ENCODE measurements at regions not wholly inside any gene's neighbourhood (a gene's known extent, or its start where the extent isn't known, plus 50 kb on each side); places are given as distances from the start of the nearest gene placed in this dataset.

- no peaks in the 10 kb centered on the region for H3K36me3 ChIP-seq (ENCODE audit: control insufficient read depth, insufficient read depth, low read length)
- H3K9me3 ChIP-seq (ENCODE audit: control insufficient read depth, insufficient read depth, low read length) = no peaks in the 10 kb centered on the region
- no peaks in the 10 kb centered on the region for H3K27me3 ChIP-seq (ENCODE audit: control insufficient read depth, insufficient read depth, low read length)
- no peak overlapping the region for H3K4me3 ChIP-seq (ENCODE audit: low read depth, low read length)
- H3K9ac ChIP-seq (ENCODE audit: low read depth, low read length) = no peak overlapping the region
- H3K4me1 ChIP-seq (ENCODE audit: control insufficient read depth, insufficient read depth, low read length) = no peaks in the 10 kb centered on the region
Observed at GRCh38 chr3:159025733-159026132, 223.9 kb downstream of the MFSD1 start.

GRCh38 chr3:159026510-159026909 lies 224.7 kb downstream of the MFSD1 start:
- H3K4me1 ChIP-seq (ENCODE audit: control insufficient read depth, insufficient read depth, low read length) = no peaks in the 10 kb centered on the region
- no peaks in the 10 kb centered on the region for H3K9me3 ChIP-seq (ENCODE audit: control insufficient read depth, insufficient read depth, low read length)
- H3K9ac ChIP-seq (ENCODE audit: low read depth, low read length) = no peak overlapping the region
- H3K36me3 ChIP-seq (ENCODE audit: control insufficient read depth, insufficient read depth, low read length) = no peaks in the 10 kb centered on the region
- no peaks in the 10 kb centered on the region for H3K27me3 ChIP-seq (ENCODE audit: control insufficient read depth, insufficient read depth, low read length)
- H3K4me3 ChIP-seq (ENCODE audit: low read depth, low read length) = no peak overlapping the region

GRCh38 chr3:159028706-159029105 lies 226.9 kb downstream of the MFSD1 start:
- Histone ChIP-seq H3K4me1 (ENCODE audit: control insufficient read depth, insufficient read depth, low read length) (no peaks in the 10 kb centered on the region), H3K9me3 (ENCODE audit: control insufficient read depth, insufficient read depth, low read length) (no peaks in the 10 kb centered on the region), H3K36me3 (ENCODE audit: control insufficient read depth, insufficient read depth, low read length) (no peaks in the 10 kb centered on the region), H3K4me3 (ENCODE audit: low read depth, low read length) (no peak overlapping the region), H3K9ac (ENCODE audit: low read depth, low read length) (no peak overlapping the region), H3K27me3 (ENCODE audit: control insufficient read depth, insufficient read depth, low read length) (no peaks in the 10 kb centered on the region)

GRCh38 chr3:159029306-159030026 lies 227.6 kb downstream of the MFSD1 start:
- no peak overlapping the region for H3K9ac ChIP-seq (ENCODE audit: low read depth, low read length)
- H3K9me3 ChIP-seq (ENCODE audit: control insufficient read depth, insufficient read depth, low read length) = no peaks in the 10 kb centered on the region
- H3K36me3 ChIP-seq (ENCODE audit: control insufficient read depth, insufficient read depth, low read length) = no peaks in the 10 kb centered on the region
- no peaks in the 10 kb centered on the region for H3K4me1 ChIP-seq (ENCODE audit: control insufficient read depth, insufficient read depth, low read length)
- H3K27me3 ChIP-seq (ENCODE audit: control insufficient read depth, insufficient read depth, low read length) = no peaks in the 10 kb centered on the region
- H3K4me3 ChIP-seq (ENCODE audit: low read depth, low read length) = no peak overlapping the region

- Histone ChIP-seq H3K9ac (ENCODE audit: low read depth, low read length) (no peak overlapping the region), H3K4me3 (ENCODE audit: low read depth, low read length) (no peak overlapping the region), H3K27me3 (ENCODE audit: control insufficient read depth, insufficient read depth, low read length) (no peaks in the 10 kb centered on the region), H3K36me3 (ENCODE audit: control insufficient read depth, insufficient read depth, low read length) (no peaks in the 10 kb centered on the region), H3K9me3 (ENCODE audit: control insufficient read depth, insufficient read depth, low read length) (no peaks in the 10 kb centered on the region), H3K4me1 (ENCODE audit: control insufficient read depth, insufficient read depth, low read length) (no peaks in the 10 kb centered on the region)
Observed at GRCh38 chr3:159030138-159030670, 228.3 kb downstream of the MFSD1 start.

GRCh38 chr3:159030886-159031679 lies 229.2 kb downstream of the MFSD1 start:
- Histone ChIP-seq H3K9ac (ENCODE audit: low read depth, low read length) (no peak overlapping the region), H3K4me3 (ENCODE audit: low read depth, low read length) (no peak overlapping the region), H3K36me3 (ENCODE audit: control insufficient read depth, insufficient read depth, low read length) (no peaks in the 10 kb centered on the region), H3K27me3 (ENCODE audit: control insufficient read depth, insufficient read depth, low read length) (no peaks in the 10 kb centered on the region), H3K9me3 (ENCODE audit: control insufficient read depth, insufficient read depth, low read length) (no peaks in the 10 kb centered on the region), H3K4me1 (ENCODE audit: control insufficient read depth, insufficient read depth, low read length) (no peaks in the 10 kb centered on the region)

GRCh38 chr3:159032311-159032710 lies 230.5 kb downstream of the MFSD1 start:
- Histone ChIP-seq H3K9ac (ENCODE audit: low read depth, low read length) (no peak overlapping the region), H3K27me3 (ENCODE audit: control insufficient read depth, insufficient read depth, low read length) (no peaks in the 10 kb centered on the region), H3K4me1 (ENCODE audit: control insufficient read depth, insufficient read depth, low read length) (no peaks in the 10 kb centered on the region), H3K9me3 (ENCODE audit: control insufficient read depth, insufficient read depth, low read length) (no peaks in the 10 kb centered on the region), H3K4me3 (ENCODE audit: low read depth, low read length) (no peak overlapping the region), H3K36me3 (ENCODE audit: control insufficient read depth, insufficient read depth, low read length) (no peaks in the 10 kb centered on the region)

- no peak overlapping the region for H3K4me3 ChIP-seq (ENCODE audit: low read depth, low read length)
- H3K4me1 ChIP-seq (ENCODE audit: control insufficient read depth, insufficient read depth, low read length) = no peaks in the 10 kb centered on the region
- no peaks in the 10 kb centered on the region for H3K36me3 ChIP-seq (ENCODE audit: control insufficient read depth, insufficient read depth, low read length)
- H3K27me3 ChIP-seq (ENCODE audit: control insufficient read depth, insufficient read depth, low read length) = no peaks in the 10 kb centered on the region
- H3K9me3 ChIP-seq (ENCODE audit: control insufficient read depth, insufficient read depth, low read length) = no peaks in the 10 kb centered on the region
- H3K9ac ChIP-seq (ENCODE audit: low read depth, low read length) = no peak overlapping the region
Observed at GRCh38 chr3:159038405-159038804, 236.6 kb downstream of the MFSD1 start.

GRCh38 chr3:159039286-159039685 lies 237.4 kb downstream of the MFSD1 start:
- no peak overlapping the region for H3K4me3 ChIP-seq (ENCODE audit: low read depth, low read length)
- H3K36me3 ChIP-seq (ENCODE audit: control insufficient read depth, insufficient read depth, low read length) = no peaks in the 10 kb centered on the region
- H3K27me3 ChIP-seq (ENCODE audit: control insufficient read depth, insufficient read depth, low read length) = no peaks in the 10 kb centered on the region
- H3K9ac ChIP-seq (ENCODE audit: low read depth, low read length) = no peak overlapping the region
- no peaks in the 10 kb centered on the region for H3K4me1 ChIP-seq (ENCODE audit: control insufficient read depth, insufficient read depth, low read length)
- H3K9me3 ChIP-seq (ENCODE audit: control insufficient read depth, insufficient read depth, low read length) = no peaks in the 10 kb centered on the region

- no peaks in the 10 kb centered on the region for H3K27me3 ChIP-seq (ENCODE audit: control insufficient read depth, insufficient read depth, low read length)
- H3K9me3 ChIP-seq (ENCODE audit: control insufficient read depth, insufficient read depth, low read length) = no peaks in the 10 kb centered on the region
- H3K4me3 ChIP-seq (ENCODE audit: low read depth, low read length) = no peak overlapping the region
- no peaks in the 10 kb centered on the region for H3K4me1 ChIP-seq (ENCODE audit: control insufficient read depth, insufficient read depth, low read length)
- H3K9ac ChIP-seq (ENCODE audit: low read depth, low read length) = no peak overlapping the region
- H3K36me3 ChIP-seq (ENCODE audit: control insufficient read depth, insufficient read depth, low read length) = no peaks in the 10 kb centered on the region
Observed at GRCh38 chr3:159045279-159045885, 243.5 kb downstream of the MFSD1 start.

- Histone ChIP-seq H3K9ac (ENCODE audit: low read depth, low read length) (no peak overlapping the region), H3K36me3 (ENCODE audit: control insufficient read depth, insufficient read depth, low read length) (no peaks in the 10 kb centered on the region), H3K4me3 (ENCODE audit: low read depth, low read length) (no peak overlapping the region), H3K9me3 (ENCODE audit: control insufficient read depth, insufficient read depth, low read length) (no peaks in the 10 kb centered on the region), H3K4me1 (ENCODE audit: control insufficient read depth, insufficient read depth, low read length) (no peaks in the 10 kb centered on the region), H3K27me3 (ENCODE audit: control insufficient read depth, insufficient read depth, low read length) (no peaks in the 10 kb centered on the region)
Observed at GRCh38 chr3:159047361-159047760, 245.5 kb downstream of the MFSD1 start.
